ENCODE measurements at regions not wholly inside any gene's neighbourhood (a gene's known extent, or its start where the extent isn't known, plus 50 kb on each side); places are given as distances from the start of the nearest gene placed in this dataset.

DNA sequence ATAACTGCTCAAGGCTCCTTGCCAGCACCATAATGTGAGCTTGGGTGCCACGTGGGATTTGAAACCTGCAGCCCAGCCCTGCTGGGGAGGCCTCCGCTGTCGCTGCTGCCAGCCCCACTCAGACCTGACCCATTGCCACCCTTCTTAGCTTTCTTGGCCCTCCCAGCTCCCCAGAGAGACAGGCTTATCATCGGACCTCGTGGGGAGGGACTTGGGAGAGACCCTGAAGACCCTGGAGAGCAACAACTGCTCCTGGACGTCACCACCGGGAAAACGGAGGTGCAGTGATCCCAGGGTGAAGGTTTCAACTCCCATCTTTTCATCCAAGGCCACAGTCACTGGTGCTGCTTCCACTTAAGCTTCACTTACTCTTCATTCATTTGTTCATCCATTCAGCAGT is 596.1 kb downstream of the PTPRU start:
- H3K36me3 ChIP-seq (ENCODE audit: control insufficient read depth, insufficient read depth, low read length) = no peaks in the 10 kb centered on the region
- WGBS, 2 experiments (ENCODE audit: insufficient coverage in 2 of 2) = 91 to 94% methylated on average over 3 to 7 of the region's 8 CpGs
- no peak overlapping the region for H3K4me3 ChIP-seq (ENCODE audit: extremely low read depth, insufficient read depth, low read length, poor library complexity, severe bottlenecking)

GRCh38 chr1:29831500-29832117 is 595.3 kb downstream of the PTPRU start:
- no peaks in the 10 kb centered on the region for H3K36me3 ChIP-seq (ENCODE audit: control insufficient read depth, insufficient read depth, low read length)
- H3K4me1 ChIP-seq (ENCODE audit: control insufficient read depth, insufficient read depth, low read length, poor library complexity, severe bottlenecking) = no peaks in the 10 kb centered on the region
- no peak overlapping the region for H3K4me3 ChIP-seq (ENCODE audit: extremely low read depth, insufficient read depth, low read length, poor library complexity, severe bottlenecking)
- no peaks in the 10 kb centered on the region for H3K9me3 ChIP-seq (ENCODE audit: control insufficient read depth, low read length)
- no peak overlapping the region for H3K27ac ChIP-seq (ENCODE audit: low read depth, low read length, severe bottlenecking)
- 82 to 87% methylated on average over 6 to 7 of the region's 7 CpGs for WGBS, 2 experiments (ENCODE audit: insufficient coverage in 2 of 2)

More for the DNA sequence above, 596.1 kb downstream of the PTPRU start:
- Histone ChIP-seq H3K27ac (ENCODE audit: low read depth, low read length, severe bottlenecking) (no peak overlapping the region), H3K9me3 (ENCODE audit: control insufficient read depth, low read length) (no peaks in the 10 kb centered on the region), H3K4me1 (ENCODE audit: control insufficient read depth, insufficient read depth, low read length, poor library complexity, severe bottlenecking) (no peaks in the 10 kb centered on the region)

GRCh38 chr1:29830916-29831315 is 594.6 kb downstream of the PTPRU start:
- H3K36me3 ChIP-seq (ENCODE audit: control insufficient read depth, insufficient read depth, low read length) = no peaks in the 10 kb centered on the region
- no peaks in the 10 kb centered on the region for H3K9me3 ChIP-seq (ENCODE audit: control insufficient read depth, low read length)
- H3K27ac ChIP-seq (ENCODE audit: low read depth, low read length, severe bottlenecking) = no peak overlapping the region
- H3K4me3 ChIP-seq (ENCODE audit: extremely low read depth, insufficient read depth, low read length, poor library complexity, severe bottlenecking) = no peak overlapping the region
- no peaks in the 10 kb centered on the region for H3K4me1 ChIP-seq (ENCODE audit: control insufficient read depth, insufficient read depth, low read length, poor library complexity, severe bottlenecking)
- WGBS, 2 experiments (ENCODE audit: insufficient coverage in 2 of 2) = 79 to 92% methylated on average over 4 to 6 of the region's 7 CpGs

DNA sequence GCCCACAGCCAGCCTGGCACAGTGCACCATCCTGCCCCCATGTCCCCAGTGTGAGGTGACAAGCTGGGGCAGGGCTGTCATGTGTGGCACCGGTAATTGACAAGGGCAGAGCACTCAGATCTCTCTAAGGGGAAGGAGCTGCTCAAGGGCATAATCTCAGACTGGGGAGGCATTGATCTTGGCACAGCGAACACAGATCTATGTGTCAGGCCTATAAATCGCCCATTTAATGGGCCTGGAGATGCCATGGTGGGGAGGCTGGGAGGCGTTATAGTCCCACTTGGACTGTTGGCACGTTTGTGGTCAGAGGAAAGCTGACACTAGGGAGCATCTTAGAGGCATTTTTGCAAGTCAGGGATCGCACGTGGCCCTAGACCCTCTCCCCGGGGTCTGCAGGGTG is 594.1 kb downstream of the PTPRU start:
- H3K36me3 ChIP-seq (ENCODE audit: control insufficient read depth, insufficient read depth, low read length) = no peaks in the 10 kb centered on the region
- no peaks in the 10 kb centered on the region for H3K4me1 ChIP-seq (ENCODE audit: control insufficient read depth, insufficient read depth, low read length, poor library complexity, severe bottlenecking)
- no peak overlapping the region for H3K4me3 ChIP-seq (ENCODE audit: extremely low read depth, insufficient read depth, low read length, poor library complexity, severe bottlenecking)
- no peak overlapping the region for H3K27ac ChIP-seq (ENCODE audit: low read depth, low read length, severe bottlenecking)
- H3K9me3 ChIP-seq (ENCODE audit: control insufficient read depth, low read length) = no peaks in the 10 kb centered on the region
- 74 to 79% methylated on average over 8 of the region's 8 CpGs for WGBS, 2 experiments (ENCODE audit: insufficient coverage in 2 of 2)

DNA sequence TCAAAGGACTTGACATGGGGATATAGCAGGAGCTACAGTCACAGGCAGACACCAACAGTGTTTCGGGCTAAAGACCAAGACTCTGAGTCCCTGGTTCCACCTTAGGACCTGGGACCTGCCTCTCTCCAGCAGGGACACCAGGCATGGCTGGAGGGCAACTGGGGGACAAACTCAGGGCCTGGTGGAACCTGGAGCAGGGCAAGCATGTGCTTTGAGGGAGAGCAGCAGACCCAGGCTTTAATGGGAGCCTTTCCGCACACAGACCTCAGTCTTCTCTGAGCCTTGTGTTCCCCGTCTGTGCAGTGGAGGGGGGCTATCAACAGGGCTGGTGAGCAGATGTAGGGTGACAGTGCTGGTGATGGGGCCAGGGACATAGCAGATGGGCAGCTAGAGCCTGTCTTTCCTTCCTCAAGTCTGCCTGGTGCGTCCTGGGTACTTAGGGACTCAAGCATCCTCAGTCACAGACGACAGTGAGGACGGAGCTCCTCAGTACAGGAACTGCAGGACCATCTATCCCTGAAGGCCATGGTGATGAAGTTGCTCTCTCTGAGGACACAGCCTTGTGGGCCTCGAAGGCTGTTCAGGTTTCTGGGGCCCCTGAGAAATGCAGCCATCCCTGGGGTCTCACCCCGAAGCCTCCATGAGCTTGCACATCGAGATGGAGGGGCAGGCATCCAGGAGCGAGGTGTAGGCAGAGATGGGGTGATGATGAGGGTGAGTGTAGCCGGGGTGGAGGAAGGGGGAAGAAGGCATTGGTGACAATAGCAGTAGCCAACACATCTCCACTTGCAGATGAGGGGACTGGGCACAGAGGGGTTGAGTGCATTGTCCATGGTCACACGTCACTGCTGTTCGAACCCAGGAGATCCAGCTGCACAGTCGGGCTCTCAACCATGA is 593.4 kb downstream of the PTPRU start:
- no peak overlapping the region for H3K4me3 ChIP-seq (ENCODE audit: extremely low read depth, insufficient read depth, low read length, poor library complexity, severe bottlenecking)
- 83 to 86% methylated on average over 10 to 12 of the region's 14 CpGs for WGBS, 2 experiments (ENCODE audit: insufficient coverage in 2 of 2)
- no peaks in the 10 kb centered on the region for H3K4me1 ChIP-seq (ENCODE audit: control insufficient read depth, insufficient read depth, low read length, poor library complexity, severe bottlenecking)
- H3K36me3 ChIP-seq (ENCODE audit: control insufficient read depth, insufficient read depth, low read length) = no peaks in the 10 kb centered on the region
- H3K9me3 ChIP-seq (ENCODE audit: control insufficient read depth, low read length) = no peaks in the 10 kb centered on the region
- no peak overlapping the region for H3K27ac ChIP-seq (ENCODE audit: low read depth, low read length, severe bottlenecking)

DNA sequence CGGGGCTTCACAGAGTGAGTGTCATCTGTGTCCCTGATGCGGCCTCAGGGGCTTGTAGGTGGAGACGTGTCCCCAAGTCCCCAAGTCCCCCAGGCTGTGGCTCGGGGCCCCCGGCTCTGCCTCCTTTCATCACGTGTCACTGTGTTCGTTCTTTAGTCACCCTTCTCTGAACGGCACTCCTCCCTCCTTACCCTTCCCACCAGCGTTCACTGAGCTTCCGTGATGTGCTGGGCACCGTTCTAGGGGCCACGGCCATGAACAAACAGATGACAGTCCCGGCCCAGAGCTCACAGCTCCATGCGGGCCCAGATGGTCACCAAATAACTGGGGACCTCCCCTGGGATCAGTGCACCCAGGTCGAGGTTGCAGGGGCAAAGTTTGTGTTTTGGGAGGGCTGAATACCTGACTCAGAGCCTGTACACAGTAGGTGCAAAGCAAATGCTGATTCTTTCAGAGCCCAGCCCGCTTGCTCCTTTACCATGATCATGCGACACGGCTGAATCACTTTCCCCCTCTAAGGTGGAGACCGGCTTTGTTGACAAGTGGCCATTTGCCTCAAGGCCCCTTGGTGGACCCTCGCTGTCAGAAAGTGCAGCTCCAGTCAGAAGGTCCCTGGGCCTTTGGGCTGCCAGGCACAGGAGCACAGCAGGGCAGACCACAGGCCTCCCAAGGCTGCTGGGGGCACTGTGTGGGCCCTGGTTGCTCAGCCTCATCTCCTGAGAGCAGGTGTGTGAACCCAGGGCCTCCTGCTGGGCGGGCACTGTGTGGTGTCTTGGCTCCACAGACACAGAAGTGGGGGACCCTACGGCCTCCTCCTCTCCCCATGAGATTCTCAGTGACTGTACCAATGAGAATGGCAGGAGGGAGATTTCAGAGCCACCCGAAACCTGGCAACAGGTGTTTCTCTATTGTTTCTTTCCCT is 592.5 kb downstream of the PTPRU start:
- no peak overlapping the region for H3K27ac ChIP-seq (ENCODE audit: low read depth, low read length, severe bottlenecking)
- 87 to 89% methylated on average over 20 to 21 of the region's 23 CpGs for WGBS, 2 experiments (ENCODE audit: insufficient coverage in 2 of 2)
- H3K4me1 ChIP-seq (ENCODE audit: control insufficient read depth, insufficient read depth, low read length, poor library complexity, severe bottlenecking) = no peaks in the 10 kb centered on the region
- H3K4me3 ChIP-seq (ENCODE audit: extremely low read depth, insufficient read depth, low read length, poor library complexity, severe bottlenecking) = no peak overlapping the region
- H3K9me3 ChIP-seq (ENCODE audit: control insufficient read depth, low read length) = no peaks in the 10 kb centered on the region
- no peaks in the 10 kb centered on the region for H3K36me3 ChIP-seq (ENCODE audit: control insufficient read depth, insufficient read depth, low read length)

DNA sequence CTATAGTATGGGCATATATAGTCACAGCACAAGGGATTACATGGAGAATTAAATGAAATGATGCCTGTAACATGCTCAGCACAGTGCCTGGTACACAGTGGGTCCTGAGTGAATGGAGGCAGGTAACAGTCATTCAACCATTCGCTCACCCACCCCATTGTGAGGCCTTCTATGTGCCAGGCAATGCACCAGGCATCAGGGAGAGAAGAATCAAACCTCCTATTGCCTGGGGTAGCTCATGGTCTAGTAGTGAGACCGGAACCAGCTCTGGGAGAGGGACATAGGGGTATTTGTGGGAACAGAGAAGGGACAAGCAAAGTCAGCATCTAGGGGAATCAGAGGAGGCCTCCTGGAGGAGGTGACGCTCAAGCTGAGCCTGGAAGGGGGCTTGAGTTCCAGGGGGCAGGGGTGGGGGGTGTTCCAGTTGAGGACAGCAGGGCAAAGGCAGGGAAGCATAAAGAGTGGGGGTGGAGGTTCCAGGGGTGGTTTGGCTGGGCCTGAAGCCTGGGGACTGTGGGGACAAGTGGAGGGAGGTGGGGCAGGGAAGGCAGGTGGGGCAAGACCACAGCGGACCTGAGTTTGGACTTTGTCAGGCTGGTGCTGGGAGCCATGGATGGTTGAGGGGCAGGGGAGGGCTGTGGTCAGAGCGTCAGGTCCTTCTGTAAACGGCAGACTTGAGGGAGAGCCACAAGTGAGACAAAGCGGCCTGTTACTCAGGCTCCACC is 591.6 kb downstream of the PTPRU start:
- Histone ChIP-seq H3K9me3 (ENCODE audit: control insufficient read depth, low read length) (no peaks in the 10 kb centered on the region), H3K27ac (ENCODE audit: low read depth, low read length, severe bottlenecking) (no peak overlapping the region), H3K4me3 (ENCODE audit: extremely low read depth, insufficient read depth, low read length, poor library complexity, severe bottlenecking) (no peak overlapping the region), H3K36me3 (ENCODE audit: control insufficient read depth, insufficient read depth, low read length) (no peaks in the 10 kb centered on the region), H3K4me1 (ENCODE audit: control insufficient read depth, insufficient read depth, low read length, poor library complexity, severe bottlenecking) (no peaks in the 10 kb centered on the region)
- 87 to 95% methylated on average over 6 of the region's 7 CpGs for WGBS, 2 experiments (ENCODE audit: insufficient coverage in 2 of 2)

DNA sequence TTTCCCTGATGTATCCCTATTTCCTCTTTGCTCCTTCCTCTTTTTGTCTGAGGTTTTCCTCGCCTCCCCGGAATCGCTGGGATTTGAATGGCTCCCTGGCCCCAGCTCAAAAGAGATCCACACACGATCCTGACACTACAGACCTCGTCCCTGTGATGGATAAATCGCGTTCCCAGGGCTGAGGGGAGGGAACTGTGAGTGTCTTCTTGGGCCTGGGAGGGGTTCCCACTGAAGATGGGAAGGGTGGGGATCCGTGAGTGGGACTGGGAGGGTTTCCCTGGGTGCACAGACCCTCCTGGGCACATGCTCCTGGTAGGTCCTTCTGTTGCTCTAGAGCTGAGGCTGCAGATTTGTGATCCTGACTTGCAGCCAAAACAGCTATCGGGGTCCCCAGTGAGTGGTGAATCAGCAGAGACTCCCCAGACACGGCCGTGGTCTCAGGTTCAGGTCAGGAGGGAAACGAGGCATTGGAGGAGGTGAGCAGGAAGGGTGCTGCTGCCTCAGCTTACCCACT is 591.0 kb downstream of the PTPRU start:
- 93 to 96% methylated on average over 4 to 10 of the region's 12 CpGs for WGBS, 2 experiments (ENCODE audit: insufficient coverage in 2 of 2)
- Histone ChIP-seq H3K27ac (ENCODE audit: low read depth, low read length, severe bottlenecking) (no peak overlapping the region), H3K9me3 (ENCODE audit: control insufficient read depth, low read length) (no peaks in the 10 kb centered on the region), H3K4me1 (ENCODE audit: control insufficient read depth, insufficient read depth, low read length, poor library complexity, severe bottlenecking) (no peaks in the 10 kb centered on the region), H3K4me3 (ENCODE audit: extremely low read depth, insufficient read depth, low read length, poor library complexity, severe bottlenecking) (no peak overlapping the region), H3K36me3 (ENCODE audit: control insufficient read depth, insufficient read depth, low read length) (no peaks in the 10 kb centered on the region)

- Histone ChIP-seq H3K9me3 (ENCODE audit: control insufficient read depth, low read length) (no peaks in the 10 kb centered on the region), H3K4me3 (ENCODE audit: extremely low read depth, insufficient read depth, low read length, poor library complexity, severe bottlenecking) (no peak overlapping the region), H3K4me1 (ENCODE audit: control insufficient read depth, insufficient read depth, low read length, poor library complexity, severe bottlenecking) (no peaks in the 10 kb centered on the region), H3K27ac (ENCODE audit: low read depth, low read length, severe bottlenecking) (no peak overlapping the region), H3K36me3 (ENCODE audit: control insufficient read depth, insufficient read depth, low read length) (no peaks in the 10 kb centered on the region)
- WGBS, 2 experiments (ENCODE audit: insufficient coverage in 2 of 2) = 80 to 90% methylated on average over 4 to 5 of the region's 5 CpGs
Observed at GRCh38 chr1:29826646-29827045, 590.3 kb downstream of the PTPRU start.

GRCh38 chr1:29825941-29826415 is 589.7 kb downstream of the PTPRU start:
- Histone ChIP-seq H3K4me3 (ENCODE audit: extremely low read depth, insufficient read depth, low read length, poor library complexity, severe bottlenecking) (no peak overlapping the region), H3K27ac (ENCODE audit: low read depth, low read length, severe bottlenecking) (no peak overlapping the region), H3K9me3 (ENCODE audit: control insufficient read depth, low read length) (no peaks in the 10 kb centered on the region), H3K4me1 (ENCODE audit: control insufficient read depth, insufficient read depth, low read length, poor library complexity, severe bottlenecking) (no peaks in the 10 kb centered on the region), H3K36me3 (ENCODE audit: control insufficient read depth, insufficient read depth, low read length) (no peaks in the 10 kb centered on the region)
- WGBS, 2 experiments (ENCODE audit: insufficient coverage in 2 of 2) = 91 to 97% methylated on average over 9 to 10 of the region's 10 CpGs

Measured in mesodermal cell (in vitro differentiated cells).